Left lung (tissue), 4 donors: ENCODE measurements at regions not wholly inside any gene's neighbourhood (a gene's known extent, or its start where the extent isn't known, plus 50 kb on each side); places are given as distances from the start of the nearest gene placed in this dataset.

Experiments
- ATAC-seq: fragments of 200-7000 bp; cut with Tn5 transposase; one replicate; pipeline ENCODE4 v1.9.1; 2020; ENCODE audit warnings: moderate library complexity
- DNase-seq, 4 donors: peaks; one replicate each; pipeline ENCODE4 v3.0.0-alpha.2; 2013 to 2020
- H3K27ac ChIP-seq, 2 donors: fragments of 200-600 bp; sonication (generic) in 1 of 2; one replicate each; pipeline versions ENCODE4 v1.5.0 to v1.8.0; 2020 to 2021
- H3K27me3 ChIP-seq, 2 donors: fragments of 200-600 bp; sonication (generic) in 1 of 2; one replicate each; pipeline versions ENCODE4 v1.5.0 to v1.8.0; 2020 to 2021
- H3K36me3 ChIP-seq, 2 donors: fragments of 200-600 bp; sonication (generic) in 1 of 2; one replicate each; pipeline versions ENCODE4 v1.5.0 to v1.8.0; 2020 to 2021
- H3K4me1 ChIP-seq, 2 donors: fragments of 200-600 bp; one replicate each; pipeline ENCODE4 v1.8.0; 2021
- H3K4me3 ChIP-seq, 2 donors: fragments of 200-600 bp; sonication (generic) in 1 of 2; one replicate each; pipeline versions ENCODE4 v1.5.0 to v1.8.0; 2020 to 2021; ENCODE audit warnings: mild to moderate bottlenecking in 1 of 2
- H3K9me3 ChIP-seq, 2 donors: fragments of 200-600 bp; sonication (generic) in 1 of 2; one replicate each; pipeline versions ENCODE4 v1.5.0 to v1.8.0; 2020 to 2021
- intact Hi-C, 2 donors: fragments of 100-400 bp; cut with DNase I; formaldehyde crosslinking; loops; one replicate each; pipeline versions ENCODE4 v1.11.2 to v1.14.2; 2022
- TF ChIP-seq, protein P1 (sequence below), 2 donors: fragments of 200-600 bp; sonication (generic) in 1 of 2; IDR thresholded peaks; one replicate each; pipeline versions ENCODE4 v1.5.0 to v1.8.0; 2021; ENCODE audit warnings: antibody characterized with exemption in 2 of 2
- donor health status: DM: no; HTN: yes; CAD: no.
- donor health status: DM: no; HTN: no; CAD: no.

DNA sequence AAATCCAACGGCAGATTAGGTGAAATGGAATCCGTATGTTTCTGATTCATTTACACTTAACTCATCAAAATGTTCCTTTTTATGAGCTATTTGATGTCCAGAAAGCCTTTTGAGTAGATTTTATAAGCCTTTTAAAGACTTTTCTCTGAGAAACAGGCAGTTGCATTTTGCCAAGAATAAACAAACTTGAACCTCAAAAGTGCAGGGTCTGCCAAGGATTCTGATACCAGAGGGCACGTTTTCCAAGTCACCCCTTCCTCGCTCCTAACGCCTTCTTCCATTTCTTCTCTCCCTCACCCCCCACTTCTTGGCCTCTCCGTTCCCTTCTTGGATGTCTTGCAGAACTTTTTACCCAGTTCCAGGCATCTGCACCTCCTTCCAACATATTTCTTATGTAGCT, 200.6 kb upstream of the TBX3 start:
- H3K36me3 ChIP-seq: no peaks in the 10 kb centered on the region
- H3K4me3 ChIP-seq: no peak overlapping the region
- no peaks in the 10 kb centered on the region for H3K4me1 ChIP-seq
- TF ChIP-seq, protein P1, sequence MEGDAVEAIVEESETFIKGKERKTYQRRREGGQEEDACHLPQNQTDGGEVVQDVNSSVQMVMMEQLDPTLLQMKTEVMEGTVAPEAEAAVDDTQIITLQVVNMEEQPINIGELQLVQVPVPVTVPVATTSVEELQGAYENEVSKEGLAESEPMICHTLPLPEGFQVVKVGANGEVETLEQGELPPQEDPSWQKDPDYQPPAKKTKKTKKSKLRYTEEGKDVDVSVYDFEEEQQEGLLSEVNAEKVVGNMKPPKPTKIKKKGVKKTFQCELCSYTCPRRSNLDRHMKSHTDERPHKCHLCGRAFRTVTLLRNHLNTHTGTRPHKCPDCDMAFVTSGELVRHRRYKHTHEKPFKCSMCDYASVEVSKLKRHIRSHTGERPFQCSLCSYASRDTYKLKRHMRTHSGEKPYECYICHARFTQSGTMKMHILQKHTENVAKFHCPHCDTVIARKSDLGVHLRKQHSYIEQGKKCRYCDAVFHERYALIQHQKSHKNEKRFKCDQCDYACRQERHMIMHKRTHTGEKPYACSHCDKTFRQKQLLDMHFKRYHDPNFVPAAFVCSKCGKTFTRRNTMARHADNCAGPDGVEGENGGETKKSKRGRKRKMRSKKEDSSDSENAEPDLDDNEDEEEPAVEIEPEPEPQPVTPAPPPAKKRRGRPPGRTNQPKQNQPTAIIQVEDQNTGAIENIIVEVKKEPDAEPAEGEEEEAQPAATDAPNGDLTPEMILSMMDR (IDR thresholded peaks at IDR 0.05): no peak
- H3K27me3 ChIP-seq: no peaks in the 10 kb centered on the region
- H3K27ac ChIP-seq: no peak overlapping the region
- intact Hi-C loops: no loop called here
- no peak for ATAC-seq
- no peak for DNase-seq
- H3K9me3 ChIP-seq: no peaks in the 10 kb centered on the region

DNA sequence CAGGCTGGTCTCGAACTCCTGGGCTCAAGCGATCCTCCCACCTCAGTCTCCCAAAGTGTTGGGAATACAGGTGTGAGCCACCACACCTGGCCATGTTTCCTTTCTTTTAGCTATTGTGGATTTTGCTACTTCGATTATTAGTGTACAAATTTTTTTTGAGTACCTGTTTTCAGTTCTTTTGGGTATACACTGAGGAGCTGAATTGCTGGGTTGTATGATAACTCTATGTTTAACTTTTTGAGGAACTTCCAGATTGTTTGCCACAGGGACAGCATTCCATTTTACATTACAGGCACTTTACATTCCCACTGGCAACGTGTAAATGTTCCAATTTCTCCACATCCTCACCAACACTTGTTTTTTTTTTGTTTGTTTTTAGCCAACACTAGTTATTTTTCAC, 198.1 kb upstream of the TBX3 start:
- Histone ChIP-seq H3K4me1 (no peaks in the 10 kb centered on the region), H3K27ac (no peak overlapping the region), H3K4me3 (no peak overlapping the region), H3K36me3 (no peaks in the 10 kb centered on the region), H3K9me3 (no peaks in the 10 kb centered on the region), H3K27me3 (no peaks in the 10 kb centered on the region)
- intact Hi-C loops: no loop called here
- ATAC-seq: no peak
- TF ChIP-seq, protein P1 (IDR thresholded peaks at IDR 0.05): no peak
- DNase-seq: no peak

DNA sequence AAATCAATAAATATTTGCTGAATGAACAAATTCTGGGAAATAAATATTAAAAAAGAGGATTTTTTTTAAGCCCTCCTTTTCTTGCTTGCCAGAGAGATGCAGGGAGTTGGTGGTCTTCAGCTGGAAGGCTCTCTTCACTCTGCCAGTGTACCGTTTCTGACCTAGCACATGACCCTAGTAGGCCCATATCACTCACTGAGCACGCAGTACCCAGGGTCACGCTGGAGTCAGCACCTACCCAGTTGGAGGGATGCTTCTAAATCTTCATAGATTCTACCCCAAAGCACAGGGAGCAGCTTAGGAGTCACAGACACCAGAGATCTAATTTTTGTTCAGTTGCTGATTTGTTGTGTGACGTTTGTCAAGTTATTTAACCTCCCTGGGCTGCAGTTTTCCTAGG, 195.4 kb upstream of the TBX3 start:
- H3K36me3 ChIP-seq: no peaks in the 10 kb centered on the region
- ATAC-seq (no peak), DNase-seq (no peak)
- intact Hi-C loops: no loop called here
- H3K4me1 ChIP-seq: no peaks in the 10 kb centered on the region
- TF ChIP-seq, protein P1 (IDR thresholded peaks at IDR 0.05): no peak
- no peaks in the 10 kb centered on the region for H3K9me3 ChIP-seq
- H3K27me3 ChIP-seq: no peaks in the 10 kb centered on the region
- no peak overlapping the region for H3K27ac ChIP-seq
- H3K4me3 ChIP-seq: no peak overlapping the region

DNA sequence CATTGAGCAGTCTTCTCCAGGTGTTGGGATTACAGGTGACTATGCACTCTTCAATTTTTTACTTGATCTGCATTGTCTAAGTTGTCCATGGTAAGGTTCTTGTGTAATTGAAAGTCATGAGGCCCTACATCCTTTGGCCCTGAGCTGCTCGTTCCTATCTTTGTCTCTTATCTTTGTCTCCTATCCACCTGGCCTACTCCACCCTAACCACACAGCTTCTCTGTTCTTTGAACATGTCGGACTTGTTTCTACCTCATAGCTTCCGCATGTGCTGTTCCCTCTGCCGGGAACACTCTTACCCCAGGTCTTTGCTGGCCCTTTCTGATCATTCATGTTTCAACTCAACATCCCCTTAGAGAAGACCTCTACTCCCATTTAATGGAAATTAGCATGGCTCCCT, 194.8 kb upstream of the TBX3 start:
- ATAC-seq (no peak), DNase-seq (no peak)
- TF ChIP-seq, protein P1 (IDR thresholded peaks at IDR 0.05): no peak
- no peaks in the 10 kb centered on the region for H3K27me3 ChIP-seq
- no peaks in the 10 kb centered on the region for H3K4me1 ChIP-seq
- no peaks in the 10 kb centered on the region for H3K9me3 ChIP-seq
- H3K36me3 ChIP-seq: no peaks in the 10 kb centered on the region
- no peak overlapping the region for H3K4me3 ChIP-seq
- no peak overlapping the region for H3K27ac ChIP-seq
- intact Hi-C loops: no loop called here

DNA sequence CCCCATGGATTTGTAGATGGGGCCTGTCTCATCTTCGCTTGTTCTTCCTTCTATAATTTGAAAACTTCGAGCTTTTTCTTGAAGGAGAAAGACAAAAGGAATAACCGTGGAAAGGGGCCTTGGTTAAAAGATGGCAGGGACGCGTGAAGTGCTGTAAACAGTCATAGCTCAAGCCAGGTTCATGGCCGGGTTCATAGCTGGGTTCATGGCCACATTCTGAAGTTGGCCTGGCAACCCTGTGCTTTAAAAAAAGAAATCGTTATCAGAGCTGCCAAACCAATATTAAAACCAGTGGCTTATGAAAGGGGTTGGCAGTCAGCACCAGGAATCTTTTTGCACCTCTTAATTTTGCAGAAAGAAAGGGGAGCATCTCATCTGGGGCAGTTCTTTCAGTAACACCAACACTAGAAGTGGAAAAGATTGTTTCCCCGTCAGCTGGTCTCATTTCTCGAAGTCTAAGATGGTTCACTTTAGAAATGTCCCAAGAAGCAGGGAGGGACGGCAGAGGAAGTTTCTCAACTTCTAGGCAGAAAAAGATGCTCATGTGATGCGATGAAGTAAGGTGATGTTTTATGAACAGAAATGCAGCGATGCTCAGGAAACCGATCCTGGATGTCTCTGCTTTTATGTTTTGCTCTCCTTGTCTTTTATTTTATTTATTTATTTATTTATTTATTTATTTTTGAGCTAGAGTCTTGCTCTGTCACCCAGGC, 193.1 kb upstream of the TBX3 start:
- Histone ChIP-seq H3K4me1 (no peaks in the 10 kb centered on the region), H3K36me3 (no peaks in the 10 kb centered on the region), H3K27ac (no peak overlapping the region), H3K4me3 (no peak overlapping the region), H3K27me3 (no peaks in the 10 kb centered on the region), H3K9me3 (no peaks in the 10 kb centered on the region)
- intact Hi-C loops: no loop called here
- ATAC-seq (no peak), DNase-seq (no peak)
- TF ChIP-seq, protein P1 (IDR thresholded peaks at IDR 0.05): no peak
